ENCODE measurements at regions not wholly inside any gene's neighbourhood (a gene's known extent, or its start where the extent isn't known, plus 50 kb on each side); places are given as distances from the start of the nearest gene placed in this dataset.

DNA sequence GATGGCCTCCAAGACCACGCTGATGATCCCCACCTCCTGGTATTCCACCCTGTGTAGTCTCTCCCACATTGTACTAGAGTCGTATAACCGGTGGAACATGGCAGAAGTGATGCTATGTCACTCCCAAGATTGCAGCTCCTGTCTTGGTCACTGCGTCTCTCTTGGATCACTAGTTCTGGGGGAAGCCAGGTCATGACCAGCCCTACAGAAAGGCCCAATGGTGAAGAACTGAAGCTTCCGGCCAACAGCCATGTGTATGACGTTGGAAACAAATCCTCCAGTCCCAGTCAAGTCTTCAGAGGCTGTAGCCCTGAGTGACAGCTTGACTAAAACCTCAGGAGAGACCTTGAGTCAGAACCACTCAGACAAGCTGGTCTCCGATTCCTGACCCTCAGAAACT is 61.9 kb upstream of the FNDC3B start:
- TF ChIP-seq SIN3A (conservative IDR thresholded peaks at IDR 0.05 in 1 of 2, IDR thresholded peaks at IDR 0.05 in 1 of 2; ENCODE audit: low read depth in 1 of 2, low read length in 2 of 2) (no peak), SRF (IDR thresholded peaks at IDR 0.05; ENCODE audit: low read depth, low read length) (no peak), EP300 (IDR thresholded peaks at IDR 0.05; ENCODE audit: borderline replicate concordance in 1 of 2, low read depth in 2 of 2, low read length in 2 of 2) (no peak), CREB1 (IDR thresholded peaks at IDR 0.05) (no peak), SP1 (IDR thresholded peaks at IDR 0.05; ENCODE audit: low read depth, low read length) (no peak), TAF1 (IDR thresholded peaks at IDR 0.05; ENCODE audit: low read depth, low read length) (no peak), POLR2A (IDR thresholded peaks at IDR 0.05; ENCODE audit: control extremely low read depth in 1 of 2, low read depth in 2 of 2, low read length in 2 of 2) (no peak), SAP30 (IDR thresholded peaks at IDR 0.05; ENCODE audit: insufficient read depth, insufficient replicate concordance, low read length) (no peak), GABPA (IDR thresholded peaks at IDR 0.05; ENCODE audit: borderline replicate concordance, insufficient read depth, low read length) (no peak), MAX (IDR thresholded peaks at IDR 0.05) (no peak), SP2 (IDR thresholded peaks at IDR 0.05; ENCODE audit: low read length) (no peak)
- TF ChIP-seq, protein P1, sequence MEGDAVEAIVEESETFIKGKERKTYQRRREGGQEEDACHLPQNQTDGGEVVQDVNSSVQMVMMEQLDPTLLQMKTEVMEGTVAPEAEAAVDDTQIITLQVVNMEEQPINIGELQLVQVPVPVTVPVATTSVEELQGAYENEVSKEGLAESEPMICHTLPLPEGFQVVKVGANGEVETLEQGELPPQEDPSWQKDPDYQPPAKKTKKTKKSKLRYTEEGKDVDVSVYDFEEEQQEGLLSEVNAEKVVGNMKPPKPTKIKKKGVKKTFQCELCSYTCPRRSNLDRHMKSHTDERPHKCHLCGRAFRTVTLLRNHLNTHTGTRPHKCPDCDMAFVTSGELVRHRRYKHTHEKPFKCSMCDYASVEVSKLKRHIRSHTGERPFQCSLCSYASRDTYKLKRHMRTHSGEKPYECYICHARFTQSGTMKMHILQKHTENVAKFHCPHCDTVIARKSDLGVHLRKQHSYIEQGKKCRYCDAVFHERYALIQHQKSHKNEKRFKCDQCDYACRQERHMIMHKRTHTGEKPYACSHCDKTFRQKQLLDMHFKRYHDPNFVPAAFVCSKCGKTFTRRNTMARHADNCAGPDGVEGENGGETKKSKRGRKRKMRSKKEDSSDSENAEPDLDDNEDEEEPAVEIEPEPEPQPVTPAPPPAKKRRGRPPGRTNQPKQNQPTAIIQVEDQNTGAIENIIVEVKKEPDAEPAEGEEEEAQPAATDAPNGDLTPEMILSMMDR (IDR thresholded peaks at IDR 0.05; ENCODE audit: control extremely low read depth in 1 of 3, insufficient read depth in 1 of 3, low read depth in 1 of 3, low read length in 3 of 3): no peak
- TF ChIP-seq, protein P2, sequence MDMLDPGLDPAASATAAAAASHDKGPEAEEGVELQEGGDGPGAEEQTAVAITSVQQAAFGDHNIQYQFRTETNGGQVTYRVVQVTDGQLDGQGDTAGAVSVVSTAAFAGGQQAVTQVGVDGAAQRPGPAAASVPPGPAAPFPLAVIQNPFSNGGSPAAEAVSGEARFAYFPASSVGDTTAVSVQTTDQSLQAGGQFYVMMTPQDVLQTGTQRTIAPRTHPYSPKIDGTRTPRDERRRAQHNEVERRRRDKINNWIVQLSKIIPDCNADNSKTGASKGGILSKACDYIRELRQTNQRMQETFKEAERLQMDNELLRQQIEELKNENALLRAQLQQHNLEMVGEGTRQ (IDR thresholded peaks at IDR 0.05; ENCODE audit: low read length): no peak

Data from H1 (cell line).